Tibial artery (tissue), 4 donors: ENCODE measurements at regions not wholly inside any gene's neighbourhood (a gene's known extent, or its start where the extent isn't known, plus 50 kb on each side); places are given as distances from the start of the nearest gene placed in this dataset.

Experiments used
- DNase-seq, 2 donors: peaks; one replicate each; pipeline ENCODE4 v3.0.0-alpha.2; 2019
- H3K27ac ChIP-seq, 2 donors: fragments of 200-600 bp; sonication (generic) in 1 of 2; 1 replicate in 1 of 2; 2 replicates in 1 of 2; pipeline ENCODE4 v1.5.1; 2018 to 2019; ENCODE audit warnings: mild to moderate bottlenecking in 1 of 2
- H3K27me3 ChIP-seq, 2 donors: fragments of 200-600 bp; sonication (generic) in 1 of 2; one replicate each; pipeline versions ENCODE4 v1.5.1 to v1.6.0; 2016 to 2019
- H3K36me3 ChIP-seq, 3 donors: fragments of 200-600 bp; sonication (generic) in 2 of 3; one replicate each; pipeline ENCODE4 v1.5.1; 2016 to 2019; ENCODE audit warnings: mild to moderate bottlenecking in 2 of 3
- H3K4me1 ChIP-seq, 4 donors: fragments of 200-600 bp; sonication (generic) in 2 of 4; 1 replicate in 3 of 4; 2 replicates in 1 of 4; pipeline ENCODE4 v1.5.1; 2016 to 2019
- H3K4me3 ChIP-seq, 2 donors: fragments of 200-600 bp; sonication (generic) in 1 of 2; 1 replicate in 1 of 2; 2 replicates in 1 of 2; pipeline ENCODE4 v1.5.1; 2018 to 2019; ENCODE audit warnings: mild to moderate bottlenecking in 2 of 2
- H3K9me3 ChIP-seq, 3 donors: fragments of 200-600 bp; sonication (generic) in 1 of 3; one replicate each; pipeline ENCODE4 v1.5.1; 2016 to 2019
- intact Hi-C: fragments of 100-400 bp; cut with DNase I; formaldehyde crosslinking; loops from one replicate; pipeline ENCODE4 v1.15.0; 2023; ENCODE audit warnings: low total_unique reads
- TF ChIP-seq, protein P1 (sequence below), 2 experiments: fragments of 200-600 bp in 1 of 2; fragments of 450-650 bp in 1 of 2; IDR thresholded peaks; one replicate each; pipeline ENCODE4 v1.5.1; 2017 to 2019; ENCODE audit warnings: antibody characterized with exemption in 2 of 2, mild to moderate bottlenecking in 1 of 2, moderate library complexity in 1 of 2

DNA sequence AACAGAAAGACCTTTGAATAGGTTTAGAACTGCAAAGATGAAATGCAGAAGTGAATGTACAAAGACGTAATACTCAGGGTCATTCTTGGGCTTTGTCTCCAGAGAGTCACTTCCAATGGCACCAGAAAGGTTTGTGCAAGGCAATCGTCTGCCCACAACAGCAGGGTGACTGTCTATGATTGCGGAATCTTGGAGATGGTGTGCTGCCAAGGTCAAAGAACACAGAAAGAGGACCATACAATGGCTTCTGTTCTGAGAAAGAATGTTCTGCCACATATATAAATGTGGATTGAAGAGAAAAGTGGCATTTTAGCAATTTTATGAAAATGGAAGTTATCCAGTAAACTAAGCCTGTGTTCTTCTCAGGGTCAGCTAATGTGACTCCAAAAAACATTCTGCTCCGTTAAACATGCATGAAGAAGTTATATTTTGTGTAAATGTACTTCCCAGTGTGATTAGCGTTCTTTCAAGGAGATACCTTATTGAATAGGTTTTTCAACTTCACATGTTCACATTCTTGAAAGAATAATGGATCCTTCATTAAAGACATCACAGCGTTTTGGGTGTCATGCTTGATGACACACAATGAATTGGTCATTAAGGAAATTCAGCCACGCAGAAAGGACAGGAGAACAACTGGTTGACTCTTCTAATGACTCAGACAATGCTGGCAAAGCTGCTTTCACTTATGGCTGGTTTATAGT lies 73.4 kb upstream of the CDH6 start:
- intact Hi-C loops, result no loop called here
- TF ChIP-seq, protein P1, sequence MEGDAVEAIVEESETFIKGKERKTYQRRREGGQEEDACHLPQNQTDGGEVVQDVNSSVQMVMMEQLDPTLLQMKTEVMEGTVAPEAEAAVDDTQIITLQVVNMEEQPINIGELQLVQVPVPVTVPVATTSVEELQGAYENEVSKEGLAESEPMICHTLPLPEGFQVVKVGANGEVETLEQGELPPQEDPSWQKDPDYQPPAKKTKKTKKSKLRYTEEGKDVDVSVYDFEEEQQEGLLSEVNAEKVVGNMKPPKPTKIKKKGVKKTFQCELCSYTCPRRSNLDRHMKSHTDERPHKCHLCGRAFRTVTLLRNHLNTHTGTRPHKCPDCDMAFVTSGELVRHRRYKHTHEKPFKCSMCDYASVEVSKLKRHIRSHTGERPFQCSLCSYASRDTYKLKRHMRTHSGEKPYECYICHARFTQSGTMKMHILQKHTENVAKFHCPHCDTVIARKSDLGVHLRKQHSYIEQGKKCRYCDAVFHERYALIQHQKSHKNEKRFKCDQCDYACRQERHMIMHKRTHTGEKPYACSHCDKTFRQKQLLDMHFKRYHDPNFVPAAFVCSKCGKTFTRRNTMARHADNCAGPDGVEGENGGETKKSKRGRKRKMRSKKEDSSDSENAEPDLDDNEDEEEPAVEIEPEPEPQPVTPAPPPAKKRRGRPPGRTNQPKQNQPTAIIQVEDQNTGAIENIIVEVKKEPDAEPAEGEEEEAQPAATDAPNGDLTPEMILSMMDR (IDR thresholded peaks at IDR 0.05), result no peak
- Histone ChIP-seq H3K4me1 (peaks cover 0 to 25% (median 2%) of the 10 kb centered on the region in 4 donors), H3K36me3 (no peaks in the 10 kb centered on the region), H3K27ac (no peak overlapping the region), H3K4me3 (no peak overlapping the region), H3K9me3 (no peaks in the 10 kb centered on the region), H3K27me3 (no peaks in the 10 kb centered on the region)
- no peak for DNase-seq

- TF ChIP-seq, protein P1 (IDR thresholded peaks at IDR 0.05), result no peak
- Histone ChIP-seq H3K27me3 (no peaks in the 10 kb centered on the region), H3K4me3 (no peak overlapping the region), H3K4me1 (peaks cover 0 to 22% (median 7%) of the 10 kb centered on the region in 4 donors), H3K27ac (no peak overlapping the region), H3K36me3 (no peaks in the 10 kb centered on the region), H3K9me3 (no peaks in the 10 kb centered on the region)
- no peak for DNase-seq
- intact Hi-C loops, result no loop called here
Observed at GRCh38 chr5:31116466-31117031, 76.9 kb upstream of the CDH6 start.

- H3K36me3 ChIP-seq, result no peaks in the 10 kb centered on the region
- TF ChIP-seq, protein P1 (IDR thresholded peaks at IDR 0.05), result no peak
- no peaks in the 10 kb centered on the region for H3K27me3 ChIP-seq
- DNase-seq, result no peak
- peaks cover 0 to 22% (median 7%) of the 10 kb centered on the region in 4 donors for H3K4me1 ChIP-seq
- intact Hi-C loops, result no loop called here
- H3K27ac ChIP-seq, result no peak overlapping the region
- no peaks in the 10 kb centered on the region for H3K9me3 ChIP-seq
- H3K4me3 ChIP-seq, result no peak overlapping the region
Observed at GRCh38 chr5:31114817-31115216, 78.7 kb upstream of the CDH6 start.

- TF ChIP-seq, protein P1 (IDR thresholded peaks at IDR 0.05), result no peak
- Histone ChIP-seq H3K4me3 (no peak overlapping the region), H3K4me1 (peaks cover 0 to 22% (median 7%) of the 10 kb centered on the region in 4 donors), H3K27ac (peak overlapping the region in 1 of 2 donors; percentile 53), H3K36me3 (no peaks in the 10 kb centered on the region), H3K9me3 (no peaks in the 10 kb centered on the region), H3K27me3 (no peaks in the 10 kb centered on the region)
- intact Hi-C loops, result no loop called here
- no peak for DNase-seq
Observed at GRCh38 chr5:31113666-31114350, 79.7 kb upstream of the CDH6 start.

DNA sequence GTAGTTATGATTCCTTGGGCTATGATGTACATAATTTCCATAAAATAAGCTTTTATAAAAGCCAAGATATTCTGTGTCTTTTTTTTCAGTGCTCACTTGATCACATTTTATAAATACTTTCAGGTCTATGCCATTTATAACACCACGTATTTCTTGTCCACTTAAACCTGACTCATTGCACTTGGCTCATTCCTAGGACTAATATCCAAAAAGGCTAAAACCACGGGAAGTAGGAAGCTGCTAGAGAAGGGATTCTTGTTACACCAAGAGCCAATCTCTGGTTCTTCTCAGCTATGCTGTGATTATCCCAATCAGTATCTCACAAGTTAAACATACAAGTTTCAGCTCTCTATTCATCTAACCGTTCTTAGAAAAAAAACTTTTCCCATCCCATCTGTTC lies 80.4 kb upstream of the CDH6 start:
- no peak for DNase-seq
- peak overlapping the region; percentile 10 to 53 for H3K27ac ChIP-seq
- H3K4me3 ChIP-seq, result no peak overlapping the region
- H3K9me3 ChIP-seq, result no peaks in the 10 kb centered on the region
- TF ChIP-seq, protein P1 (IDR thresholded peaks at IDR 0.05), result no peak
- H3K36me3 ChIP-seq, result no peaks in the 10 kb centered on the region
- peaks cover 0 to 22% (median 7%) of the 10 kb centered on the region in 4 donors for H3K4me1 ChIP-seq
- no peaks in the 10 kb centered on the region for H3K27me3 ChIP-seq
- intact Hi-C loops, result no loop called here
